Endothelial cell (in vitro differentiated cells): ENCODE measurements at regions not wholly inside any gene's neighbourhood (a gene's known extent, or its start where the extent isn't known, plus 50 kb on each side); places are given as distances from the start of the nearest gene placed in this dataset.
"Not testable (repeated sequence)": the region's sequence is repeated elsewhere in the genome, so short reads cannot be mapped to it uniquely, and the experiment has no call there.

Experiments used
- DNase-seq: peaks from one replicate; pipeline ENCODE4 v3.0.0; 2021; ENCODE audit warnings: low spot score
- H3K27ac Mint-ChIP-seq: one replicate; pipeline ENCODE4 v1.8.0; 2021; ENCODE audit warnings: mixed read lengths, inconsistent platforms; ENCODE audit not compliant: unreplicated experiment
- H3K27me3 Mint-ChIP-seq: one replicate; pipeline ENCODE4 v1.8.0; 2021; ENCODE audit warnings: mild to moderate bottlenecking, moderate library complexity, mixed read lengths, inconsistent platforms; ENCODE audit not compliant: unreplicated experiment
- H3K36me3 Mint-ChIP-seq: one replicate; pipeline ENCODE4 v1.8.0; 2021; ENCODE audit warnings: mild to moderate bottlenecking, low read depth, mixed read lengths, inconsistent platforms; ENCODE audit not compliant: unreplicated experiment
- H3K4me1 Mint-ChIP-seq: one replicate; pipeline ENCODE4 v1.8.0; 2021; ENCODE audit warnings: mild to moderate bottlenecking, mixed read lengths, inconsistent platforms; ENCODE audit not compliant: unreplicated experiment
- H3K4me3 Mint-ChIP-seq: one replicate; pipeline ENCODE4 v1.8.0; 2021; ENCODE audit warnings: mild to moderate bottlenecking, mixed read lengths, inconsistent platforms; ENCODE audit not compliant: unreplicated experiment
- H3K9me3 Mint-ChIP-seq: one replicate; pipeline ENCODE4 v1.8.0; 2021; ENCODE audit warnings: mixed read lengths, inconsistent platforms; ENCODE audit not compliant: unreplicated experiment
- CTCF ChIP-seq: fragments of 200-600 bp; sonication (generic); IDR thresholded peaks from one replicate; pipeline ENCODE4 v1.5.0; 2021; ENCODE audit warnings: antibody characterized with exemption; ENCODE audit not compliant: unreplicated experiment

- no peak for DNase-seq
- no peaks in the 10 kb centered on the region for H3K4me1 Mint-ChIP-seq
- no peaks in the 10 kb centered on the region for H3K9me3 Mint-ChIP-seq
- no peaks in the 10 kb centered on the region for H3K36me3 Mint-ChIP-seq
- no peak for TF ChIP-seq CTCF
- H3K27ac Mint-ChIP-seq, result no peak overlapping the region
- H3K4me3 Mint-ChIP-seq, result no peak overlapping the region
- H3K27me3 Mint-ChIP-seq, result no peaks in the 10 kb centered on the region
Measured at GRCh38 chr6:122872311-122872710, 83.3 kb downstream of the SMPDL3A start.

- H3K27ac Mint-ChIP-seq, result no peak overlapping the region
- no peaks in the 10 kb centered on the region for H3K9me3 Mint-ChIP-seq
- no peaks in the 10 kb centered on the region for H3K27me3 Mint-ChIP-seq
- H3K36me3 Mint-ChIP-seq, result no peaks in the 10 kb centered on the region
- no peak overlapping the region for H3K4me3 Mint-ChIP-seq
- no peak for DNase-seq
- no peak for TF ChIP-seq CTCF
- H3K4me1 Mint-ChIP-seq, result no peaks in the 10 kb centered on the region
Measured at GRCh38 chr6:122877302-122877701, 88.2 kb downstream of the SMPDL3A start.

- no peaks in the 10 kb centered on the region for H3K27me3 Mint-ChIP-seq
- no peak overlapping the region for H3K27ac Mint-ChIP-seq
- H3K4me1 Mint-ChIP-seq, result no peaks in the 10 kb centered on the region
- TF ChIP-seq CTCF, result no peak
- peaks cover 2% of the 10 kb centered on the region for H3K9me3 Mint-ChIP-seq
- no peak overlapping the region for H3K4me3 Mint-ChIP-seq
- DNase-seq, result no peak
- H3K36me3 Mint-ChIP-seq, result no peaks in the 10 kb centered on the region
Measured at GRCh38 chr6:122878796-122879195, 89.7 kb downstream of the SMPDL3A start.

- Mint-ChIP-seq H3K27me3 (no peaks in the 10 kb centered on the region), H3K36me3 (no peaks in the 10 kb centered on the region), H3K4me3 (no peak overlapping the region), H3K9me3 (peaks cover 5% of the 10 kb centered on the region), H3K27ac (no peak overlapping the region), H3K4me1 (no peaks in the 10 kb centered on the region)
- no peak for DNase-seq
- no peak for TF ChIP-seq CTCF
Measured at GRCh38 chr6:122886481-122886880, 97.4 kb downstream of the SMPDL3A start.

GRCh38 chr6:122887941-122888340 is 98.9 kb downstream of the SMPDL3A start:
- DNase-seq, result no peak

GRCh38 chr6:122888680-122889079 is 99.6 kb downstream of the SMPDL3A start:
- H3K4me1 Mint-ChIP-seq, H3K36me3 Mint-ChIP-seq, H3K4me3 Mint-ChIP-seq, H3K27me3 Mint-ChIP-seq, DNase-seq, H3K27ac Mint-ChIP-seq, H3K9me3 Mint-ChIP-seq: not testable (repeated sequence)

More at GRCh38 chr6:122887941-122888340, 98.9 kb downstream of the SMPDL3A start:
- Mint-ChIP-seq H3K27me3 (no peaks in the 10 kb centered on the region), H3K27ac (no peak overlapping the region), H3K36me3 (no peaks in the 10 kb centered on the region), H3K4me3 (no peak overlapping the region), H3K4me1 (no peaks in the 10 kb centered on the region), H3K9me3 (peaks cover 5% of the 10 kb centered on the region)
- TF ChIP-seq CTCF, result no peak
